Effector CD8-positive, alpha-beta T cell (primary cell): ENCODE measurements at regions not wholly inside any gene's neighbourhood (a gene's known extent, or its start where the extent isn't known, plus 50 kb on each side); places are given as distances from the start of the nearest gene placed in this dataset.
A peak's percentile ranks its signal among the peaks of the same experiment; 100 is the strongest.
"Not testable (repeated sequence)": the region's sequence is repeated elsewhere in the genome, so short reads cannot be mapped to it uniquely, and the experiment has no call there.

ENCODE experiments used
- DNase-seq: peaks from one replicate; lab custom pipeline; 2025; lab: John Stamatoyannopoulos, UW

- DNase-seq = no peak
These were observed 85.1 kb downstream of the GNL3L start for GRCh38 chrX:54615109-54615508.

GRCh38 chrX:54633641-54634040 is 103.6 kb downstream of the GNL3L start:
- no peak for DNase-seq

DNA sequence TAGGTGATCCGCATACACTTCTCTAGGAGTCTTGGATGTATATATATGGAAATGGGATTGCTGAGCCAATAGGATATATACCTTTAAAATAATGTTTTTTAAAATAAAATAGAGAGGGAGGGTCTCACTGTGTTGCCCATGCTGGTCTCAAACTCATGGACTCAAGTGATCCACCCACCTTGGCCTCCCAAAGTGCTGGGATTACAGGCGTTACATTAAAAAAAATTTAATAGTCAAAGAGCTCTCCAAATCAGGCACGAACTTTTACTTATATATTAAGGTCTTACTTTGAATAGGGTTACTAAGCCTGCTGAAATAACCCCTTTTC is 109.0 kb downstream of the GNL3L start:
- DNase-seq = no peak

DNA sequence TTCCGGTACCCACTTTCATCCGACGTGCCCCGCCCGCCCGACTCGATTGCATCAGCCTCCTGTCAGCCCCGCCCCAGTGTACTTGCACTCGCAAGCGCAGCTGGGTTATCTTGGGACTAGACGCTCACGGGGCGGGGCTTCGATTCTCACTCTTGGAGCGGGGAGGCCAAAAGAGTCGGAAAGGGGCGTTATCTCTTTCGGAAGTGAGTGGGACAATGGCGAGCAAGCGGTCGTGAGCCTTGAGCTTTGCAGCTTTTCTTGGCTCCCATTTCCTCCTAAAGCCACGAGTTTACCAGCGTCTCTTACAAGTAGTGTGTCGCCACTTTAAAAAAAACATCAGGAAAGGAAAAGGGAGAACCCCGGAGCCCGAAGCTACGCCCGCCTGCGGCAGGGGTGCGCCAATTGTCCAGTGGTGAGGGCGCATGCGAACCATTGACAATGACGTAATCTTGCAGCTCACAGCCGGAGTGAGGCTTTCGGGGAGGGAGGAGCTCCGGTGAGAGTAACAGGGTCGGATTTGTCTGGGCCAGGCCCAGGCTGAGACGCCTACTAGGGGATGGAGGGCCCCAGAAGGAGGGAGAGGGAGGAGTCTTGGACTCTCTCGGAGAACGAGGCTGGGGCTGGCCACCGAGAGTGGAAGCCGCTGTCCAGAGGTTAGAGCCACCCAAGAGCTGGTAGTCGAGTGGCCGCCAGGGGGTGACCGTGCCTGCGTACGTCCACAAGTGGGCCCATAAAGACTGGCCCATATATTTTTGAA is 109.5 kb downstream of the GNL3L start:
- DNase-seq = peak; percentile 82

- DNase-seq = no peak
These were observed 110.2 kb downstream of the GNL3L start for GRCh38 chrX:54640103-54640690.

DNA sequence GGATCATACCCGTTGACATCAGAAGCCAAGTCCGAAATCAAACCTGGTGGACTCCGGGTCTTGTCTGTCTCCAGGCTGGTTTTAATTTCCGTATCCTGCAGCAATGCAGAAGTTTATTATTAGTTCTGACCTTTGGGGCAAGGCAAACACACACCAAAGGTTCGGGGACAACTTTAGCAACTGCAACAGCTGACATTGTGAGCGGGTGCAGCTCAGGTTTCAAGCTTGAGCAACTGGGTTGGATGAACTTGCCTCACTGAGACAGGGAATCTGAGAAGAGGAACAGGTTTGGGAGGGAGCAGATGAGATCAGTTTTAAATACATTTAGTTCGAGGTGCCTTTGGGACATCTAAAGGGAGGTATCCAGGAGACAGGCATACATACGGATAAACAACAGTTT is 110.7 kb downstream of the GNL3L start:
- DNase-seq = no peak

- DNase-seq = no peak
These were observed 111.5 kb downstream of the GNL3L start for GRCh38 chrX:54641530-54641929.

DNA sequence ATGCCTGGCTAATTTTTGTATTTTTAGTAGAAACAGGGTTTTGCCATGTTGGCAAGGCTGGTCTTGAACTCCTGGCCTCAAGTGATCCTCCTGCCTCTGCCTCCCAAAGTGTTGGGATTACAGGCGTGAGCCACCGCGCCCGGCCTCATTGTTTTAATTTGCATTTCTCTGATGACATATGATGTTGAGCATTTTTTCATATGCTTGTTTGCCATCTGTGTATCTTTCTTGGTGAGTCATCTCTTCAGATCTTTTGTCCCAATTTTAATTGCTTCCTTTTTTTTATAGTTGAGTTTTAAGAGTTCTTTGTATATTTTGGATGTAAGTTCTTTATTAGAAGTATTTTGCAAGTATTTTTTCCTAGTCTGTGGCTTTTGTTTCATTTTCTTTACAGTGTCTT is 117.6 kb downstream of the GNL3L start:
- DNase-seq = not testable (repeated sequence)

- DNase-seq = no peak
These were observed 129.5 kb downstream of the GNL3L start for GRCh38 chrX:54659547-54659946.

- no peak for DNase-seq
These were observed 122.3 kb downstream of the ITIH6 start for GRCh38 chrX:54675762-54676161.

- no peak for DNase-seq
These were observed 102.8 kb downstream of the ITIH6 start for GRCh38 chrX:54695231-54695630.

GRCh38 chrX:54695816-54696487 is 102.1 kb downstream of the ITIH6 start:
- no peak for DNase-seq
